ENCODE measurements at regions not wholly inside any gene's neighbourhood (a gene's known extent, or its start where the extent isn't known, plus 50 kb on each side); places are given as distances from the start of the nearest gene placed in this dataset.

- Histone ChIP-seq H3K4me3 (ENCODE audit: low read length) (no peak overlapping the region), H3K4me1 (ENCODE audit: low read length) (peaks cover 7% of the 10 kb centered on the region), H3K4me2 (ENCODE audit: low read depth, low read length) (no peak overlapping the region), H3K36me3 (replicated peaks; ENCODE audit: insufficient read depth, low read length) (no peaks in the 10 kb centered on the region), H3K9ac (ENCODE audit: low read length) (no peak overlapping the region), H3K27ac (ENCODE audit: low read length) (no peak overlapping the region), H2AFZ (ENCODE audit: low read length) (no peak overlapping the region), H4K20me1 (ENCODE audit: insufficient read depth, low read length) (no peaks in the 10 kb centered on the region), H3K27me3 (replicated peaks; ENCODE audit: insufficient read depth, low read length) (no peaks in the 10 kb centered on the region), H3F3A (ENCODE audit: insufficient read depth, low read length) (no peaks in the 10 kb centered on the region), H3K9me2 (replicated peaks; ENCODE audit: insufficient read depth, low read length) (no peaks in the 10 kb centered on the region), H3K79me2 (ENCODE audit: low read length) (no peaks in the 10 kb centered on the region), H3K9me3 (replicated peaks; ENCODE audit: insufficient read depth, low read length) (no peaks in the 10 kb centered on the region)
- TF ChIP-seq EZH2 (optimal IDR thresholded peaks at IDR 0.05; ENCODE audit: low read depth, low read length) (no peak), EZH2phosphoT487 (IDR thresholded peaks at IDR 0.05; ENCODE audit: low read length) (no peak)
- DNase-seq, result no peak
Measured at GRCh38 chr11:4194889-4195288, 100.3 kb downstream of the RRM1 start.

GRCh38 chr11:4191031-4191571, 96.5 kb downstream of the RRM1 start:
- H3K4me2 ChIP-seq (ENCODE audit: low read depth, low read length), result no peak overlapping the region
- H3K36me3 ChIP-seq (replicated peaks; ENCODE audit: insufficient read depth, low read length), result no peaks in the 10 kb centered on the region
- DNase-seq, result no peak
- no peak overlapping the region for H3K27ac ChIP-seq (ENCODE audit: low read length)
- H3K9ac ChIP-seq (ENCODE audit: low read length), result no peak overlapping the region
- H2AFZ ChIP-seq (ENCODE audit: low read length), result no peak overlapping the region
- H3K79me2 ChIP-seq (ENCODE audit: low read length), result no peaks in the 10 kb centered on the region
- H4K20me1 ChIP-seq (ENCODE audit: insufficient read depth, low read length), result no peaks in the 10 kb centered on the region
- H3F3A ChIP-seq (ENCODE audit: insufficient read depth, low read length), result no peaks in the 10 kb centered on the region
- H3K9me3 ChIP-seq (replicated peaks; ENCODE audit: insufficient read depth, low read length), result no peaks in the 10 kb centered on the region
- H3K4me3 ChIP-seq (ENCODE audit: low read length), result no peak overlapping the region
- no peaks in the 10 kb centered on the region for H3K9me2 ChIP-seq (replicated peaks; ENCODE audit: insufficient read depth, low read length)
- no peaks in the 10 kb centered on the region for H3K27me3 ChIP-seq (replicated peaks; ENCODE audit: insufficient read depth, low read length)
- TF ChIP-seq EZH2 (optimal IDR thresholded peaks at IDR 0.05; ENCODE audit: low read depth, low read length) (no peak), CTCF (IDR thresholded peaks at IDR 0.05; ENCODE audit: low read length) (no peak), EZH2phosphoT487 (IDR thresholded peaks at IDR 0.05; ENCODE audit: low read length) (no peak)
- H3K4me1 ChIP-seq (ENCODE audit: low read length), result peaks cover 10% of the 10 kb centered on the region

- H3K79me2 ChIP-seq (ENCODE audit: low read length), result no peaks in the 10 kb centered on the region
- H3K4me3 ChIP-seq (ENCODE audit: low read length), result no peak overlapping the region
- no peak overlapping the region for H2AFZ ChIP-seq (ENCODE audit: low read length)
- DNase-seq, result no peak
- H4K20me1 ChIP-seq (ENCODE audit: insufficient read depth, low read length), result no peaks in the 10 kb centered on the region
- TF ChIP-seq EZH2phosphoT487 (IDR thresholded peaks at IDR 0.05; ENCODE audit: low read length) (no peak), CTCF (IDR thresholded peaks at IDR 0.05; ENCODE audit: low read length) (no peak), EZH2 (optimal IDR thresholded peaks at IDR 0.05; ENCODE audit: low read depth, low read length) (no peak)
- H3K27me3 ChIP-seq (replicated peaks; ENCODE audit: insufficient read depth, low read length), result no peaks in the 10 kb centered on the region
- no peak overlapping the region for H3K27ac ChIP-seq (ENCODE audit: low read length)
- no peaks in the 10 kb centered on the region for H3K9me2 ChIP-seq (replicated peaks; ENCODE audit: insufficient read depth, low read length)
- peaks cover 4% of the 10 kb centered on the region; the same call in 1 of the 2 replicates for H3K4me1 ChIP-seq (ENCODE audit: low read length)
- H3F3A ChIP-seq (ENCODE audit: insufficient read depth, low read length), result no peaks in the 10 kb centered on the region
- no peaks in the 10 kb centered on the region for H3K9me3 ChIP-seq (replicated peaks; ENCODE audit: insufficient read depth, low read length)
- H3K36me3 ChIP-seq (replicated peaks; ENCODE audit: insufficient read depth, low read length), result no peaks in the 10 kb centered on the region
- no peak overlapping the region for H3K4me2 ChIP-seq (ENCODE audit: low read depth, low read length)
- no peak overlapping the region for H3K9ac ChIP-seq (ENCODE audit: low read length)
Measured at GRCh38 chr11:4190519-4190918, 95.9 kb downstream of the RRM1 start.

GRCh38 chr11:4190098-4190497, 95.5 kb downstream of the RRM1 start:
- no peak overlapping the region for H3K9ac ChIP-seq (ENCODE audit: low read length)
- H3K27me3 ChIP-seq (replicated peaks; ENCODE audit: insufficient read depth, low read length), result no peaks in the 10 kb centered on the region

More at GRCh38 chr11:4190098-4190497, 95.5 kb downstream of the RRM1 start:
- Histone ChIP-seq H3K4me2 (ENCODE audit: low read depth, low read length) (no peak overlapping the region), H3F3A (ENCODE audit: insufficient read depth, low read length) (no peaks in the 10 kb centered on the region), H4K20me1 (ENCODE audit: insufficient read depth, low read length) (no peaks in the 10 kb centered on the region), H2AFZ (ENCODE audit: low read length) (no peak overlapping the region), H3K36me3 (replicated peaks; ENCODE audit: insufficient read depth, low read length) (no peaks in the 10 kb centered on the region), H3K4me3 (ENCODE audit: low read length) (no peak overlapping the region), H3K9me2 (replicated peaks; ENCODE audit: insufficient read depth, low read length) (no peaks in the 10 kb centered on the region), H3K4me1 (ENCODE audit: low read length) (peaks cover 4% of the 10 kb centered on the region; the same call in 1 of the 2 replicates), H3K9me3 (replicated peaks; ENCODE audit: insufficient read depth, low read length) (no peaks in the 10 kb centered on the region), H3K27ac (ENCODE audit: low read length) (no peak overlapping the region), H3K79me2 (ENCODE audit: low read length) (no peaks in the 10 kb centered on the region)
- TF ChIP-seq CTCF (IDR thresholded peaks at IDR 0.05; ENCODE audit: low read length) (no peak), EZH2 (optimal IDR thresholded peaks at IDR 0.05; ENCODE audit: low read depth, low read length) (no peak), EZH2phosphoT487 (IDR thresholded peaks at IDR 0.05; ENCODE audit: low read length) (no peak)
- no peak for DNase-seq
